ENCODE measurements at regions not wholly inside any gene's neighbourhood (a gene's known extent, or its start where the extent isn't known, plus 50 kb on each side); places are given as distances from the start of the nearest gene placed in this dataset.

DNA sequence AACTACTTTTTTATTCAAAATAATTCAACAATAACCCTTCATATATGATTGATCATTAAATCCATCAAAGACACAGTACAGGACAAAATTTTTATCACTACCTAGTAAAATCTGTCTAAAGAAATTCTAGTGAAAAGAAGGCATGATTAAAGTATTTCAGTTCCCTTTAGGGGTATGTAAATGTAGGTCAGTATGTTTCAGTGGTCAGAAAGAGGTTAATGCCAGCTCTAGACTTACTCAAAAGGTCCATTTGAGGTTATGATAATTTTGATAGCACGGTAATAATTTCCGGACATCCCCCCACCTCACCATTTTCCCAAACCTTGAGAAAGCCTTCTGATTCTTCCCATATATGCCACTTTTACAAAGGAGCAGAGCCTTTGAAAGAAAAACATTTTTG lies 193.5 kb upstream of the ID4 start:
- Histone ChIP-seq H3K79me2 (ENCODE audit: insufficient read depth, low read length) (no peaks in the 10 kb centered on the region), H3K27ac (ENCODE audit: low read depth in 1 of 2, low read length in 2 of 2) (no peak overlapping the region), H3K4me2 (replicated peaks; ENCODE audit: extremely low read depth, low read length, poor library complexity, severe bottlenecking) (no peak overlapping the region), H3K9me3 (replicated peaks in 1 of 2; ENCODE audit: control insufficient read depth in 1 of 2, insufficient read depth in 1 of 2, low read length in 2 of 2) (peaks cover under 1 to 3% of the 10 kb centered on the region in 2 donors), H3K36me3 (replicated peaks in 1 of 2; ENCODE audit: control insufficient read depth in 1 of 2, insufficient read depth in 2 of 2, low read length in 2 of 2) (no peaks in the 10 kb centered on the region), H4K20me1 (ENCODE audit: insufficient read depth, low read length) (no peaks in the 10 kb centered on the region), H2AFZ (ENCODE audit: insufficient read depth, low read depth, low read length, poor library complexity, severe bottlenecking) (no peak overlapping the region), H3K4me3 (replicated peaks in 1 of 3; ENCODE audit: low read depth in 2 of 3, low read length in 3 of 3) (no peak overlapping the region), H3K27me3 (ENCODE audit: control insufficient read depth in 2 of 2, insufficient read depth in 2 of 2, low read length in 2 of 2) (no peaks in the 10 kb centered on the region), H3K4me1 (ENCODE audit: control insufficient read depth in 1 of 2, insufficient read depth in 2 of 2, low read length in 2 of 2) (no peaks in the 10 kb centered on the region), H3K9ac (ENCODE audit: insufficient read depth, low read length, poor library complexity, severe bottlenecking) (no peak overlapping the region)
- WGBS (ENCODE audit: insufficient coverage): no CpG with 5 or more reads among the region's 2 CpGs
- Mint-ChIP-seq H3K27me3 (ENCODE audit: low read depth in 3 of 3) (peaks cover 0 to 1% (median 0%) of the 10 kb centered on the region in 3 donors), H3K4me1 (no peaks in the 10 kb centered on the region), H3K9me3 (peaks cover 0 to 15% (median 5%) of the 10 kb centered on the region in 7 donors), H3K4me3 (no peak overlapping the region), H3K27ac (no peak overlapping the region), H3K36me3 (no peaks in the 10 kb centered on the region)
- TF ChIP-seq CTCF (IDR thresholded peaks at IDR 0.05): no peak
- intact Hi-C loops (cut with micrococcal nuclease): no loop called here
- no peak for DNase-seq

DNA sequence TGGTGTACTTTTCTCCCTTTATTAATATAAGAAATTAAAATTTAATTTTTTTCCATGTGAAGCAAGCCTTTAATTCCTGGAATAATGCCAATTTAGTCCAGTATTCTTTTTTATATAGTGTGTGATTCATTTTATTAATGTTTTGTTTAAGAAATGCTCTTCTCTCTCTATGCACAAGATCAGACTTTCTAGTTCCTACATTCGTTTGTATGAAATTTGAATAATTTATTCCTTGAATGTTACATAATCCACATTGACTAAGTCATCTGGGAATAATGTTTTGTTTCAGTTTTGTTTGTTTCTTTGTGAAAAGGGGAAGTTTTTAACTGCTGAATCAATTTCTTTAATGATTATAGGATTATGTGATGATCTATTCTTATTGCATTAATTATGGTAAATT lies 181.4 kb upstream of the ID4 start:
- no peak overlapping the region for H3K27ac ChIP-seq (ENCODE audit: low read depth in 1 of 2, low read length in 2 of 2)
- H3K9me3 ChIP-seq (replicated peaks in 1 of 2; ENCODE audit: control insufficient read depth in 1 of 2, insufficient read depth in 1 of 2, low read length in 2 of 2): peaks cover 0 to 4% of the 10 kb centered on the region in 2 donors
- no peaks in the 10 kb centered on the region for H3K4me1 ChIP-seq (ENCODE audit: control insufficient read depth in 1 of 2, insufficient read depth in 2 of 2, low read length in 2 of 2)
- H3K36me3 Mint-ChIP-seq: no peaks in the 10 kb centered on the region
- no peaks in the 10 kb centered on the region for H3K27me3 Mint-ChIP-seq (ENCODE audit: low read depth in 3 of 3)
- no peaks in the 10 kb centered on the region for H4K20me1 ChIP-seq (ENCODE audit: insufficient read depth, low read length)
- TF ChIP-seq CTCF (IDR thresholded peaks at IDR 0.05): no peak
- H3K9ac ChIP-seq (ENCODE audit: insufficient read depth, low read length, poor library complexity, severe bottlenecking): no peak overlapping the region
- no peak overlapping the region for H3K4me3 ChIP-seq (replicated peaks in 1 of 3; ENCODE audit: low read depth in 2 of 3, low read length in 3 of 3)
- H3K4me1 Mint-ChIP-seq: no peaks in the 10 kb centered on the region
- no peaks in the 10 kb centered on the region for H3K79me2 ChIP-seq (ENCODE audit: insufficient read depth, low read length)
- DNase-seq: no peak
- H3K27ac Mint-ChIP-seq: no peak overlapping the region
- no CpG with 5 or more reads among the region's 1 CpG for WGBS (ENCODE audit: insufficient coverage)
- H3K27me3 ChIP-seq (ENCODE audit: control insufficient read depth in 2 of 2, insufficient read depth in 2 of 2, low read length in 2 of 2): no peaks in the 10 kb centered on the region
- no peaks in the 10 kb centered on the region for H3K36me3 ChIP-seq (replicated peaks in 1 of 2; ENCODE audit: control insufficient read depth in 1 of 2, insufficient read depth in 2 of 2, low read length in 2 of 2)
- H3K4me2 ChIP-seq (replicated peaks; ENCODE audit: extremely low read depth, low read length, poor library complexity, severe bottlenecking): no peak overlapping the region
- H3K9me3 Mint-ChIP-seq: peaks cover 0 to 4% (median 2%) of the 10 kb centered on the region in 7 donors
- intact Hi-C loops (cut with micrococcal nuclease): no loop called here
- H2AFZ ChIP-seq (ENCODE audit: insufficient read depth, low read depth, low read length, poor library complexity, severe bottlenecking): no peak overlapping the region
- H3K4me3 Mint-ChIP-seq: no peak overlapping the region

Measured in CD14-positive monocyte (primary cell).